ENCODE measurements at regions not wholly inside any gene's neighbourhood (a gene's known extent, or its start where the extent isn't known, plus 50 kb on each side); places are given as distances from the start of the nearest gene placed in this dataset.

DNA sequence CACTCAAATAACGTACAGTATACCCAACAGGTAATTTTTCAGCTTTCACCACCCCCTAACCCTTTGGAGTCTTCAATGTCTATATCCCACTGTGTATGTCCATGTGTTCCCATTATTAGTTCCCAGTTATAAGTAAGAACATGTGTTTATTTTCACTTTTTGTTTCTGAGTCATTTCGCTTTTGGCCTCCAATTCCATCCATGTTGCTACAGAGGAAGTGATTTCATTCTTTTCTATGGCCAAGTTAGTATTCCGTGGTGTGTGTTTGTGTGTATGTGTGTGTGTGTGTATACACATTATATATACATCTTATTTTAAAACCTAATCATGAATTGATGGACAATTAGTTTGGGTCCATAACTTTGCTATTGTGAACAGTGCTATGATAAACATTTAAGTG, 464.4 kb downstream of the CMPK2 start:
- 96% methylated on average over 3 of the region's 3 CpGs; no CpG with 5 or more reads in 1 of the 2 experiments for WGBS, 2 experiments (ENCODE audit: extremely low coverage in 1 of 2, insufficient coverage in 1 of 2, insufficient read length in 1 of 2, insufficient replicate concordance in 2 of 2, low coverage in 1 of 2, low lambda C conversion rate in 2 of 2, missing lambda C conversion rate in 1 of 2)
- no peak overlapping the region for H3K27ac ChIP-seq (ENCODE audit: low read depth, low read length)
- TF ChIP-seq ASH2L (IDR thresholded peaks at IDR 0.05; ENCODE audit: low read length): no peak
- TF ChIP-seq MAFK (IDR thresholded peaks at IDR 0.05; ENCODE audit: low read depth, low read length): no peak
- no peak for TF ChIP-seq RNF2 (IDR thresholded peaks at IDR 0.05; ENCODE audit: borderline replicate concordance, low read depth, low read length, missing control alignments, poor library complexity, severe bottlenecking)
- no peak for TF ChIP-seq JUND (IDR thresholded peaks at IDR 0.05; ENCODE audit: low read length)
- TF ChIP-seq, protein P1, sequence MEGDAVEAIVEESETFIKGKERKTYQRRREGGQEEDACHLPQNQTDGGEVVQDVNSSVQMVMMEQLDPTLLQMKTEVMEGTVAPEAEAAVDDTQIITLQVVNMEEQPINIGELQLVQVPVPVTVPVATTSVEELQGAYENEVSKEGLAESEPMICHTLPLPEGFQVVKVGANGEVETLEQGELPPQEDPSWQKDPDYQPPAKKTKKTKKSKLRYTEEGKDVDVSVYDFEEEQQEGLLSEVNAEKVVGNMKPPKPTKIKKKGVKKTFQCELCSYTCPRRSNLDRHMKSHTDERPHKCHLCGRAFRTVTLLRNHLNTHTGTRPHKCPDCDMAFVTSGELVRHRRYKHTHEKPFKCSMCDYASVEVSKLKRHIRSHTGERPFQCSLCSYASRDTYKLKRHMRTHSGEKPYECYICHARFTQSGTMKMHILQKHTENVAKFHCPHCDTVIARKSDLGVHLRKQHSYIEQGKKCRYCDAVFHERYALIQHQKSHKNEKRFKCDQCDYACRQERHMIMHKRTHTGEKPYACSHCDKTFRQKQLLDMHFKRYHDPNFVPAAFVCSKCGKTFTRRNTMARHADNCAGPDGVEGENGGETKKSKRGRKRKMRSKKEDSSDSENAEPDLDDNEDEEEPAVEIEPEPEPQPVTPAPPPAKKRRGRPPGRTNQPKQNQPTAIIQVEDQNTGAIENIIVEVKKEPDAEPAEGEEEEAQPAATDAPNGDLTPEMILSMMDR (IDR thresholded peaks at IDR 0.05; ENCODE audit: control extremely low read depth in 1 of 3, insufficient read depth in 1 of 3, low read depth in 1 of 3, low read length in 3 of 3): no peak
- no peak for TF ChIP-seq YY1 (IDR thresholded peaks at IDR 0.05; ENCODE audit: low read depth, low read length)
- TF ChIP-seq GABPA (IDR thresholded peaks at IDR 0.05; ENCODE audit: borderline replicate concordance, insufficient read depth, low read length): no peak
- no peak for TF ChIP-seq TCF12 (IDR thresholded peaks at IDR 0.05; ENCODE audit: low read depth, low read length)
- TF ChIP-seq, protein P2, sequence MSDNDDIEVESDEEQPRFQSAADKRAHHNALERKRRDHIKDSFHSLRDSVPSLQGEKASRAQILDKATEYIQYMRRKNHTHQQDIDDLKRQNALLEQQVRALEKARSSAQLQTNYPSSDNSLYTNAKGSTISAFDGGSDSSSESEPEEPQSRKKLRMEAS (IDR thresholded peaks at IDR 0.05): no peak
- no peak for TF ChIP-seq ZNF274 (IDR thresholded peaks at IDR 0.05; ENCODE audit: borderline replicate concordance, extremely low read depth, low read length)
- no peak for TF ChIP-seq JUN (IDR thresholded peaks at IDR 0.05; ENCODE audit: low read depth, low read length)
- TF ChIP-seq CBX8 (IDR thresholded peaks at IDR 0.05; ENCODE audit: borderline replicate concordance, low read depth, low read length): no peak

More for the DNA sequence above, 464.4 kb downstream of the CMPK2 start:
- Histone ChIP-seq H3K9ac (replicated peaks in 1 of 4; ENCODE audit: extremely low read depth in 1 of 4, low read depth in 3 of 4, low read length in 3 of 4) (no peak overlapping the region), H3K56ac (replicated peaks; ENCODE audit: insufficient read length, low read depth, low read length) (no peak overlapping the region), H3K4me3 (ENCODE audit: extremely low read depth in 1 of 4, insufficient read depth in 2 of 4, low read depth in 3 of 4, low read length in 4 of 4) (no peak overlapping the region), H3K36me3 (ENCODE audit: control insufficient read depth in 2 of 4, insufficient read depth in 4 of 4, low read length in 3 of 4) (no peaks in the 10 kb centered on the region), H3K23me2 (ENCODE audit: low read depth, low read length) (no peaks in the 10 kb centered on the region; the same call in 1 of the 2 replicates), H4K5ac (ENCODE audit: insufficient read length, low read depth, low read length) (no peak overlapping the region), H4K20me1 (replicated peaks in 1 of 2; ENCODE audit: control insufficient read depth in 1 of 2, insufficient read depth in 2 of 2, low read length in 2 of 2) (no peaks in the 10 kb centered on the region), H3K23ac (ENCODE audit: insufficient read length) (no peak overlapping the region), H2BK12ac (ENCODE audit: low read depth, low read length) (no peak overlapping the region), H3K4me1 (replicated peaks in 1 of 4; ENCODE audit: control insufficient read depth in 3 of 4, insufficient read depth in 4 of 4, low read length in 3 of 4) (no peaks in the 10 kb centered on the region), H3K79me2 (ENCODE audit: control insufficient read depth in 1 of 2, insufficient read depth in 2 of 2, low read length in 2 of 2) (no peaks in the 10 kb centered on the region), H3K79me1 (ENCODE audit: low read depth, low read length) (no peaks in the 10 kb centered on the region), H3K14ac (ENCODE audit: insufficient read length) (no peak overlapping the region), H4K8ac (ENCODE audit: extremely low read depth, insufficient read depth, low read length) (no peak overlapping the region), H3K18ac (ENCODE audit: extremely low read depth, low read length) (no peak overlapping the region), H3K4me2 (ENCODE audit: insufficient read depth in 1 of 2, low read depth in 2 of 2, low read length in 2 of 2) (no peak overlapping the region), H2BK20ac (ENCODE audit: low read length) (no peak overlapping the region), H4K91ac (replicated peaks; ENCODE audit: insufficient read length, low read length) (no peak overlapping the region), H2AFZ (ENCODE audit: low read length) (no peak overlapping the region), H2BK5ac (ENCODE audit: low read depth, low read length) (no peak overlapping the region), H3K4ac (replicated peaks; ENCODE audit: insufficient read length, low read depth, low read length) (no peak overlapping the region), H2AK5ac (ENCODE audit: low read depth, low read length) (no peak overlapping the region), H3K27me3 (replicated peaks in 1 of 4; ENCODE audit: control insufficient read depth in 3 of 4, extremely low read depth in 1 of 4, insufficient read depth in 3 of 4, low read length in 3 of 4) (no peaks in the 10 kb centered on the region), H2BK15ac (ENCODE audit: low read length) (no peak overlapping the region), H2BK120ac (replicated peaks; ENCODE audit: low read depth, low read length) (no peak overlapping the region), H3K9me3 (ENCODE audit: insufficient read depth in 2 of 2, low read depth in 1 of 2, low read length in 1 of 2) (no peaks in the 10 kb centered on the region)
- ChIA-PET CTCF (ENCODE audit: partially characterized antibody) (interaction anchor here (0.7 to 1.3 kb wide), 2 partner anchors 9 to 614 kb away, joined by 3 read pairs; no protein-coding TSS in a partner anchor), POLR2A (ENCODE audit: partially characterized antibody) (no interaction called here)
- DNase-seq (ENCODE audit: low read depth in 1 of 2, low spot score in 2 of 2) (no peak), FAIRE-seq (no peak)

Measured in H1 (cell line).